Limb (tissue), 2 donors: ENCODE measurements at regions not wholly inside any gene's neighbourhood (a gene's known extent, or its start where the extent isn't known, plus 50 kb on each side); places are given as distances from the start of the nearest gene placed in this dataset.

Source experiments
- DNase-seq, 2 donors: peaks; one replicate each; pipeline ENCODE4 v3.0.0-alpha.2; 2016; ENCODE audit errors: extremely low spot score in 2 of 2

- no peak for DNase-seq
Observed at GRCh38 chr3:20346916-20347315, 160.9 kb upstream of the SGO1 start.

- DNase-seq: no peak
Observed at GRCh38 chr3:20346369-20346768, 160.4 kb upstream of the SGO1 start.

GRCh38 chr3:20344400-20344959 is 158.5 kb upstream of the SGO1 start:
- no peak for DNase-seq

GRCh38 chr3:20343790-20344189 is 157.8 kb upstream of the SGO1 start:
- no peak for DNase-seq

- DNase-seq: peak; percentile 82 to 85
Observed at GRCh38 chr3:20340324-20340928, 154.4 kb upstream of the SGO1 start.

- no peak for DNase-seq
Observed at GRCh38 chr3:20336572-20336971, 150.6 kb upstream of the SGO1 start.

- no peak for DNase-seq
Observed at GRCh38 chr3:20334842-20335241, 148.8 kb upstream of the SGO1 start.

DNA sequence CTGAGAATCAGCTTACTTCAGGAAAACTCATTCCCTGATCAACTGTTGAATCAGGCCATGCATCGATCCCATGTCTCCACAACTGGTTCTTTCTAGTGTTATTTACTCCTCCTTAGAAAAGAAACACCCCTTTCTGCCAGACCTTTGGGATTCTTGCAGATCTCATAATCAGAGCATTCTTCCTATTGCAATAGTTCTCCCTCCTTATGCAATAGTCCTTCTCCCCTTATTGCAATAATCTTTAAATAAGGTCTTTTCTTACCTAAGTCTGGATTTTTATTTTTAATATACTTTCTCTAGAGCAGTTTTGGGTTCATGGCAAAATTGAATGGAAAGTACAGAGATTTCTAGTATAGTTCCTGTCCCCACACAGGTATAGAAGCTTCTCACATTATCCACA is 141.9 kb upstream of the SGO1 start:
- no peak for DNase-seq

GRCh38 chr3:20326541-20326940 is 140.5 kb upstream of the SGO1 start:
- no peak for DNase-seq

GRCh38 chr3:20325563-20325962 is 139.6 kb upstream of the SGO1 start:
- DNase-seq: no peak

- no peak for DNase-seq
Observed at GRCh38 chr3:20324664-20325478, 138.9 kb upstream of the SGO1 start.

DNA sequence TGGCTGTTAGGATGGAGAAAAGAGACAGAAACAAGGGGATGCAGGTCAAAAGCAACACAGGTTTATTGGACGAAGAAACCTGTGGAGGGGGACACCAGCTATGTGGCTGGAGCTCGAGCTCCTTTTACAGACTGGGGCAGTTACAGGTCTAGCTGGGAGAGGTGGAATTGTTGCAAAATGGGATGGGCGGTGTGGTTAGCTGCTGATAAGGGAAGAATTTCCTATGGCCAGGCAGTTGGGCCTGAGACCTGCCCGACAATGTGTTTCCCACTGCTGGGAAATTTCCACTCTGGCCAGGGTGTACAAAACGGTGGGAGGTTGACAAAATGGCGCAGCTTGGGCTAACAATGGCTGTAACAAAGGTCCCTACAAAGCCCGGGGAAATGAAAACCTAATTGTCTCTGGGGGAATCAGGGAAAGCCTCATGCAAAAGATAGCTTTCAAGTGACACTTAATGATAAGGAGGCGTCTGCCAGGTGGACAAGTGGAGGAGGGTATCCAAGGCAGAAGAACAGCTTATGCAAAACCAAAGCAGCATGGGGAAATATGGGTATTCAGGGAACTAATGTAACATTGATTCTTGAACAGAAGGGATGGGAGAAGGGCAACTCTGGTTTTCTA is 137.4 kb upstream of the SGO1 start:
- DNase-seq: no peak

DNA sequence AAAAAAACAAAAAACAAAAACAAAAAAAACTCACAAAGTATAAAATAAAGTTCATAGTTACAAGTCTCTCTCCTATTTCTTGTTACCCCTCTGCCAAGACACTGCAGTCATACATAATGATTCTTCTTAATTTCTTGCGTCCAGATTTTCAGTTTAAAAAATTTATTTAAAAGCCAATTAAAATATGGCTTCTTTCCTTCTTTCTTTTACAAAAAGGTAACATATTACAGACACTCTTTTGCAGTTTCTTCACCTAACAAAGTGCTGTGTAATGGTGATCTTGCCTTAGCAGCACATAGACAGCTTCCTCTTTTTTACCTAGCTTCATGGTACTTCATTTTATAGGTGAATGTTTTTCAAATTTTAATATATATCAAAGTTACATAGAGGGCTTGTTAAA is 136.1 kb upstream of the SGO1 start:
- no peak for DNase-seq

GRCh38 chr3:20321391-20322047 is 135.5 kb upstream of the SGO1 start:
- DNase-seq: no peak

DNA sequence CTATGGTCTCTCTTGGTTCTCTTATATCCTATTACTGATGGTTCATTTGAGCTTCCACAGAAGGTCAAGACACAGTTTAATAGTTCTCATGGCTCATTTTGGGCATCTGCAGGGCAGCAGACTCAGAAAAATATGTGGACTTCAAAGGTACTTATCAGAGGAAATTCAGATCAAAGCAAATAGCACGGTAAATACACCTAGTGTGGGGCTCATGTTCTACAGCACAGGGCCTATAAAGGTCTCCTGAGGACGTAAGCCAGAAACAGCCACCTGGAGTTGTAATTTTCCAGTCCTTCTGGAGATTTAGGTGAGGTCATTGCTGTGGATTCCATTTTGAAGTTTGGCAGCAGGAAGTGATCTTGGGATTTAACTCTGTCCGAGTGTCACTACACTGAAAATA is 134.5 kb upstream of the SGO1 start:
- no peak for DNase-seq

GRCh38 chr3:20319551-20319950 is 133.5 kb upstream of the SGO1 start:
- DNase-seq: no peak

- no peak for DNase-seq
Observed at GRCh38 chr3:20317616-20318015, 131.6 kb upstream of the SGO1 start.

- no peak for DNase-seq
Observed at GRCh38 chr3:20316238-20316637, 130.2 kb upstream of the SGO1 start.

DNA sequence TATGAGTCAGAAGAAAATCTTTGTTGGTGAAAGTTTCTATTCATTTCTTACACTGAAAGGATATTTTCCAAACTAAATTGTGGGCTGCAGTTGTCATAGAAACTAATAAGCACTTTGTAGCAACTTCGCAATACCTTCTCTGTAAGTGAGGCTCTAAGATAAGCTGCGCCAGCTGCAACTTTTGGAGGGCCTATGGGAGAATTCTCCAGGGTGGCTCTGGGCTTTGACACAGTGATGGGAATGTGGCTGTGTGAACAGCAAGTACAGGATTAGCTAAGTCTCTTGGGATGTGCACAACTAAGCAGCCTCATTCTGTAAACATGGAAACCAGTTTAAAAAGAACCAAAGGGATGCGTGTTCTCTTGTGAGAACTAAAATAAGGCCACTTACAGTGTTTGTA is 124.6 kb upstream of the SGO1 start:
- DNase-seq: peak in 1 of 2 donors; percentile 64

DNA sequence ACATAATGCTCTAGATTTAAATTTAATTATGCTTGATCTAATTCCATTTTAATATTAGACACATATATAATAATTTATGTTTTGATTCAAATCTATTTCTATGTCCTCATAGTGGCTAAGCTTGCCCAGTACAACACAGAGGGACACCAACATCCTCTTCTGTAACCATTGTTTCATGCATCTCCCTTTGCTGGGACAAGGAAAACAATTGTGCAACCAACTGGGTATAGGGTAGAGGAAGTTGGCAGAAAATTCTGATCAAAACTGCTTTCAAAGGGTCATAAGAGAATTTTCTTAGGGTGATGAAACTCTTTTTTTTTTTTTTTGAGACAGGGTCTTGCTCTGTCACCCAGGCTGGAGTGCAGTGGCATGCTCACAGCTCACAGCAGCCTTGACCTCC is 121.4 kb upstream of the SGO1 start:
- DNase-seq: no peak

DNA sequence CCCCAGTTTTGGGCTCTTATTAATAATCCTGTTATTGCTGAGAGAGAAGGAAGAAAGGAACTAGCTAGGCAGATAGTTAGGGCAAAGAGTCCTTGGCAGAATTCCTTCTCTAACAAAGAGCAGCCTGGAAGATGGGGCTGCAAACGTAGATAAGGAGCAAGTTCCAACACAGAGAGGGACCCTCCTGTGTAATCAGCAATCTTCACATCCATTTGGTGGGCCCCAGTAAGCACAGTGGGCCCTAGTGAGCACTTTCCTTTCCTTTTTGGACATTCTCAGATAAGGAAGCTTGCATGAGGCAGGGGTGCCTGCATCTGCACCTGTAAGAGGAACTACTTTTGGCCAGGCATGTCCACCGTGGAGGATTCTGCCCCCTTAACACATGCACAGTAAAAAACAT is 119.6 kb upstream of the SGO1 start:
- DNase-seq: no peak

DNA sequence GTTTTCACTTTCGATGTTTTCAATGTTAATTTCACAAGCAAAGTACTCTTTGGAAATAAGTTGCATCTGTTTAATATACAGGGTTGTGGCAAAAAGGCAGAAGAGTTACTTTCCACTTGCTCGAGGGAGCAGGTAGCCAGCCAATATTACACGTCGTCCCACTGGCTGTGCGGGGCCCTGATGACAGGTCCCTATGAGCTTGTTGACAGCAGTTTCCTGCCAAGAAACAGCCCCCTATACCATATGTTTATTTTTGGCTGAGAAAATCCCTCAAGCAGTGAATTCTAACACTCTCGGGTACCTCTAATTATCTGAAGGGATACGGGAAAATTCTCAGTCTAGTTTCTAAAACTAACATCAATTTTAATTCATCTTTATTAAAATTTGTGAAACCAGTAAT is 116.8 kb upstream of the SGO1 start:
- no peak for DNase-seq
